NCI-H1417 treated with DMSO at 0.1 percent for 48 hours (cell line): ENCODE measurements at regions not wholly inside any gene's neighbourhood (a gene's known extent, or its start where the extent isn't known, plus 50 kb on each side); places are given as distances from the start of the nearest gene placed in this dataset.
"Not testable (repeated sequence)": the region's sequence is repeated elsewhere in the genome, so short reads cannot be mapped to it uniquely, and the experiment has no call there.

Experiments used
- DNase-seq: peaks from one replicate; lab custom pipeline; 2025; lab: John Stamatoyannopoulos, UW

DNA sequence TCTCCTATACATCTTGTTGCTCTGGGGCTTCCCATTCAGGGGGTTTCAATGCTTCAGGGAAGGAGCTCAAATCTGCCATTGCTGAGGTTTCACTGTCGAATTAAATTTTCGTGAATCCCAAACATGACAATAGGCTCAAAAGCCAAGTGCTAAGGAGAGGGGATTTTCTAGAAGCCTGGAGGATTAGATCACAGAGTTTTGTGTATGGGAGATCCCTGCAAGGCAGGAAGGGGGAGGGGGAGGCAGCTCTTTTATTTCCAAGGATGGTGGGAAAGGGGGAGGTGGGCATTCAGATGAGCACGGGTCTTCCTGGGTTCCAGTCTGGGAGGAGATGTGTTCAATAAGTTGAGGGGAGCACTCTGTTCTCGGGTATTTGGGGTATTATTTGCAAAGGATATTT lies 69.9 kb upstream of the DLG1 start:
- DNase-seq = no peak

DNA sequence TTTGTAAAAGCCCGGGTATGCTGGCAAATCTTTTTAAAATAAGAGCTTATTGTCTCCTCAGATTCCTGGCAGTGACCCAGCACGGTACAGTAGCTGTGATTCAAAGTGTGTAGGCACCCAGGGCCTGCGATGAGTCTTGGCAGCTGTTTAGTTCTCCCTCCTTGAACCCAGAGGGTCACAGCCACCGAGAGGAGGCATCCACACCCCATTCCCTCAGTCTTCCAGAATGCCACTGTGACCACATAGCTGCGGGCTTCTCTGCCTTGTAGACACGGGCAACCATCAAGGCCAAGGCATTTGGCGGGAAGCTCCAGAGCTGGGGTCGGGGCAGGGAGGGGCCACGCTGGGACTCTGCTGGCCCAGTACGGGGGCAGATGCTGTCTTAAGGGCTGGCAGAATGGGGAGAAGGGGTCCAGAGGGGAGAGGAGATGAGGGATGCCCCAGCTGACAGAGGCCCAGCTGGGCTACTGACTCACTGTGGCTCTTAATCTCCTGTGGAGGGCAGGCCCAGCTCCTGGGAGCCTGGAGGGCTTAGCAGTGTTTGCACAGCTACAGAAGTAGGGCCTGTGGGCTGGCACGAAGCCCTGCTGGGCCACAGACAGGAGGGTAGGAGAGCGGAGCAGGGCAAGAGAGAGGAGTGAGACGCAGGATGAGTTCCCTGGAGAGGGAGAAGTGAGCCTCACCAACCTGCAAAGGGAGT lies 68.8 kb upstream of the DLG1 start:
- no peak for DNase-seq

DNA sequence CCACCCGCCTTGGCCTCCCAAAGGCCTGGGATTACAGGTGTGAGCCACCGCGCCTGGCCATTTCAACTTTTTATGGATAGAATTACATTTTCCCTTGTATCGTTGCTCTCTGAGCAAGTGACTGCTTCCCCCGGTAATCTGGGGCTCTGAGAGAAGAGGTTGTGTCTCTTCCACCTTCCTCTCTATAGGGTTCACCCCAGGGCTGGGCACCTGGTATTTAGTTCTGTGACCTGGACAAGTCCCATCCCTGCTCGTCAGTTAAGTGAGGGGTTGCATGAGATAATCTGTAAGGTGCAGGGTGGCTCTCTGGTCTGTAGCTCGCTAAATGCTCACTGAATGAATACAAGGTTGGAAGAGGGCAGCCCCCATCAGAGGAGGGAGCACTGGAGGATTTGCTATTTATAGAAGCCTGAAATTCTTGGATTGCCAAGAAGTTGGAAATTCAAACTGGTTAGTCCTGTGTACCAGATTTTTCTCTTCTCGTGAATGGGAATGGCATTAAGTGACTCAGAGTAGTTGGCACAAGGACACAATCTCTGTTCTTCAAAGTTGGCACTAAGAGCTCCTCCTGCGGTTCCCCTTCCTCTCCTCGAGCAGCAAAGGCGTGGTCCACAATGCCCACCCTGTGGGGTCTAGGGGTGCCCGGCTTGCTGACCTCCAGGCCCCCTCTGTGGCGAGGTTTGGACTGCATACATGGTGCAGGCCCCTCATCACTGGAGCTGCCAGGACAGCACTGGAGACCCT lies 68.1 kb upstream of the DLG1 start:
- no peak for DNase-seq

DNA sequence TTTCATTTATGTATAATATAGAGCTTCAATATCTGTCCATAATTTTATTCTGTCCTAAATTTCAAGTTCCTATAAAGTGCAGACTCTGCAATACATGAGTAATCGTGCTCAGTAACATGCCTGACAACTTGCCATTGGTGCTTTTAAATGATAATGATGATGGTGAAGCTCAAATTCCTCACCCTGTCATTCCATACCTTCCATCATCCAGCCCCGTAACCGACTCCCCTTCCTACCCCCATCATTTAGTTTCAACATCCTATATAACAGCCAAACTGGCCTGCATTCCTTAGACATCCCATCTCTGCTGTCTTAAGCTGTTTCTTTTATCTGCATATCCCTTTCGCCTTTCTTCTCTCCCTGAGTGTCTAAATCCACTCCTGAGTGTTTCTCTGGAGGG lies 67.2 kb upstream of the DLG1 start:
- DNase-seq = no peak

DNA sequence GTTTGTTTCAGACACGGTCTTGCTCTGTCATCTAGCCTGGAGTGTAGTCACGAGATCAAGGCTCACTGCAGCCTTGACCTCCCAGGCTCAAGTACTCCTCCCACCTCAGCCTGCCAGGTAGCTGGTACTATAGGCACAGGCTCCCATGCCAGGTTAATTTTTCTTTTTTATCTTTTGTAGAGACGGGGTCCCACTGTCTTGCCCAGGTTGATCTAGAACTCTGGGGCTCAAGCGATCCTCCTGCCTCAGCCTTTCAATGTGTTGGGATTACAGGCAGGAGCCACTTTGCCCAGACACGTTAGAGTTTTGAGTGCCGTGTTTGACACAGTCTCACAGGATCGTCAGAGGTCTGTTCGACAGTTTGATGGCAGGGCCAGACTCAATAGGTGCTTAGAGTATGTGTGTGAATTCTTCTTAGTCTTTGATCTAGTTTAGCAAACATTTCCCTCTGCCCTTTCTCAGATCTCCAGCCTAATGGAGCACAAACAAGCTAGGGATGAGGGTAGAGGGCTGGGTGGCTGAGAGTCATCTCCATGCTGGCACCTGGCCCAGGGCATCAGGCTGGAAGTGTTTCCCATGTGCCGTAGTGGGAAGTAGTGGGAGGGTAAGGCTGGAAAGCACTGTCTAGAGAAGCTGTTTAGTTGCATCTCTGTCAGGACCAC lies 66.1 kb upstream of the DLG1 start:
- DNase-seq = no peak

DNA sequence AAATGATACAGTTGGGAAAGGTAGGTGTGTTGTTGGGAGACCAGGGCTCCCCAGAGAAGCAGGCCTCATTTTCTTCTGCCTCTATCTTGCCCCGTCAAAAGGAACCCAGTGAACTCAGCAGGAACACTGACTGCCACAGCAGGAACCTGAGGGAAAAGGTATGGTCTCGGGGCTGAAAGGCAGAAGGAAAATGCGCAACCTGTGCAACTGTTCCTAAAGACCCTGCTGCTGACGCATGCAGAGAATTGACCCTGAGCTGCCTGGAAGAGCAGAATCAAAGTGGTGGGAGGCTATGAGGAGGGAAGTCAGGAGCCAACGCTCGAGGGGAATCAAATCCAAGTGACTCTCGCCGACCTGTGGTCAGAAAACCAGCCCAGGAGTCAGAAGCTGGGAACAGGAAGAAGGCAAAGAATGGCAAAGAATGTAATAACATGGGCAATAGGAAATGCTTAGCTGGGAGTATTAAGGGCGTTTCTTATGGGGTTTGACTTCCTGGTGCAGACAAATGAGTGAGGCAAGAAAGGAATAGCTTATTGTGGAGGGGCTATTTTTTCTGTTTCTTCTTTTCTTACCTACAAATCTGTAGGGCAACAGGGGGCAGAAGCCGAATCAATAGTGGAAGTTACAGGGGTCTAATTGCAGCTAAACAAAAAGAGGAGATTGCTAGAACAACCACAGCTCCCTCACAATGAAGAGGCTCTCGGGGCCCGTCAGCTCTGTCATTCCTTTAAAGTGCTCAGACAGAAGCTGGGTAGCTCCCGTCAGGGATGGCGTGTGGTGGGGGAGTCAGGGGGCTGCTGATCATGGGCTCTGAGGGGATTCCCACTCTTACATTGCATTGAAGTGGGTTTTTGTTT lies 65.4 kb upstream of the DLG1 start:
- no peak for DNase-seq

DNA sequence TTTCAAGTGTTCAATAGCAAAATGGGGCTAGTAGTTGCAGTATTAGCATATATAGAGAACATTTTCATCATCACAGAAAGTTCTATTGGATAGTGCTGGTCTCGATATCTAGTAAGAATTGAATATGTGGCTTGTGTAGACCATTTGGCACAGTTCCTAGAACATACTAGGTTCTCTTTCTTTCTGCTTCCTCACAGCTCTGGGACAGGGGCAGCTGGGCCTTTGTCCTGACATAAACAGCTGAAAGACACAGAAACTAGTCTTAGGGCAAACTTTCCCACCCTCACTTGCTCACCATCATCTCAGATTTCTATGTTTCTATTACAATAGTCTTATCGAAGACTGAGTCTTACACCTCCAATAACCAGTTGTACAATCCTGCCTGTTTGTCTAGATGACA lies 63.7 kb upstream of the DLG1 start:
- no peak for DNase-seq

DNA sequence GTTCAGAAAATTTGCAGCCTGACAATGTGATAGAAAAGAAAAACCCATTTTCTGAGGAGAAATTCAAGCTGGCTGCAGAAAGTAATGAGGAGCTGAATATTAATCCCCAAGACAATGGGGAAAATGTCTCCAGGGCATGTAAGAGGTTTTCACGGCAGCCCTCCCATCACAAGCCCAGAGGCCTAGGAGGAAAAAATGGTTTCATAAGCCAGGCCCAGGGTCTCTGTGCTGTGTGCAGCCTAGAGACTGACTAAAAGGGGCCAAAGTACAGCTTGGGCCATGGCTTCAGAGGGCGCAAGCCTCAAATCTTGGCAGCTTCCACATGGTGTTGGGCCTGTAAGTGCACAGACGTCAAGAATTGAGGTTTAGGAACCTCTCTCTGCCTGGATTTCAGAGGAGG lies 61.7 kb upstream of the DLG1 start:
- not testable (repeated sequence) for DNase-seq

DNA sequence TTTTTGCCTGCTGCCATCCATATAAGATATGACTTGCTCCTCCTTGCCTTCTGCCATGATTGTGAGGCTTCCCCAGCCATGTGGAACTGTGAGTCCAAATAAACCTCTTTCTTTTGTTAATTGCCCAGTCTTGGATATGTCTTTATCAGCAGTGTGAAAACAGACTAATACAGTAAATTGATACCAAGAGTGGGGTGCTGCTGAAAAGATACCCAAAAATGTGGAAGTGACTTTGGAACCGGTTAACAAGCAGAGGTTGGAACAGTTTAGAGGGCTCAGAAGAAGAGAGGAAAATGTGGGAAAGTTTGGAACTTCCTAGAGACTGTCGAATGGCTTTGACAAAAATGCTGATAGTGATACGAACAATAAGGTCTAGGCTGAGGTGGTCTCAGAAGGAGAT lies 61.1 kb upstream of the DLG1 start:
- DNase-seq = not testable (repeated sequence)

DNA sequence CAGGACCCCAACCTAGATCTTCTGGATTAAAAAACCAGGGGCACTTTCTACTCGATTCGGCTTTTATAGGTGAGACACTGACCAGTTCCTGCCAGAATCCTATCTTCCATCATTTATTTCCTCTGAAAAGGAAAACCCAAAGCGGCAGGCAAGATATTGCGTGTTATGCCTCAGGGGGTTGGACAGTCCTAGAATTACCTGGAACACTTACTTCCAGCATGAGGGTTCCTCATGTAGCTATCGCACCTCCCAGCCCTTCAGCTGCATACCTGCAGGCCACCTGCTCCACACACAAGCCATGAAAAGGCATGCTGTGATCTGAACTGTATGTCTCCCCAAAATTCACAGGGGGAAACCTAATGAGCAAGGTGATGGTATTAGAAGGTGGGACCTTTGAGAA lies 58.3 kb upstream of the DLG1 start:
- no peak for DNase-seq

DNA sequence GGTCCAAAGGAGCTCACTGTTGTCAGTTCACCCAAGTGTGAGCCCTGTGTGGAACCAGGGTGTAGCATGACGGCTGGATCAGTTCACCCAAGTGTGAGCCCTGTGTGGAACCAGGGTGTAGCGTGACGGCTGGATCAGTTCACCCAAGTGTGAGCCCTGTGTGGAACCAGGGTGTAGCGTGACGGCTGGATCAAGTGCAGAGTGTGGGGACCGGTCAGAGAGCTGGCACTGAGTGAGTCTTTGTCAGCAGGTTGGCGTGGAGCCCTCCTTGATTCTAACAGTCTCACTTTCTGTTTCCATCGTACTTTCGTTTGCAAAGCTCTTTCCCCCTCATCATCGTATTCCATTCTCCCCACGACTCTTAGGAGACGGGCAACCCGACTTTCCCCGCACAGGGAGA lies 57.9 kb upstream of the DLG1 start:
- no peak for DNase-seq

DNA sequence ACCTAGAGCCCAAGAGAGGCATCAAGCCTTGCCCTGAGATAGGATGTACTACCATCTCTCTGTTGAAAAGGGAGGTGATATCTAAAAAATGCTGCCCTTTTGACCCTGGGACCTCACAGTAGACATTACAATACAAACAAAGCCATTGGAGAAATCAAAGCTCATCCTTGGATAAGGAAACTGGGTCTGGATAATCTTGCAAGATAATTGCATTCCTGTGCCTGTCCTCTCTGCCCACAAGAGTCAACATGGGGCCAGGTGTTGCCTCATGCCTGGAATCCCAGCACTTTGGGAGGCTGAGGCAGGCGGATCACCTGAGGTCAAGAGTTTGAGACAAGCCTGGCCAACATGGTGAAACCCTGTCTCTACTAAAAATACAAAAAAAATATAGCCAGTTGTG lies 57.3 kb upstream of the DLG1 start:
- DNase-seq = no peak

DNA sequence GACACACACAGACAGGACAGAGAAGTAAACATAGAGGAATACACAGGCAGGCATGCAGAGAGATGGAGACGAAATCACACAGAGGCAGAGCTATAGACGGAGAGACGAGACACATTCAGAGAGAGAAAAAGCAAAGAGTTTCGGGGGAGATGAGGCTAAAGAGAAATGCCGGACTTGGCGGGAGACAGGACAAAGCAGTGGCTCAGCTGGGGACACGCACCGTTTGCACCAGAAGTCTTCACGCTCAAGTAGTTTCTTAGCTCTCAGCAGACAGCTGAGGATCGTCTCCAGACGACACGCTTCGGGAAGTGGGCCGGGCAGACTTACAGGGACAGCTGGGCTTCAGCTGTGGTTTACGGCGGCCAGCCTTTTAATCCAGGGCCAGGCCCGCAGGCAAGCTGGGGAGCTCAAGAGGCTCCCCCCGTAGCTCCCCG lies 56.2 kb upstream of the DLG1 start:
- no peak for DNase-seq

DNA sequence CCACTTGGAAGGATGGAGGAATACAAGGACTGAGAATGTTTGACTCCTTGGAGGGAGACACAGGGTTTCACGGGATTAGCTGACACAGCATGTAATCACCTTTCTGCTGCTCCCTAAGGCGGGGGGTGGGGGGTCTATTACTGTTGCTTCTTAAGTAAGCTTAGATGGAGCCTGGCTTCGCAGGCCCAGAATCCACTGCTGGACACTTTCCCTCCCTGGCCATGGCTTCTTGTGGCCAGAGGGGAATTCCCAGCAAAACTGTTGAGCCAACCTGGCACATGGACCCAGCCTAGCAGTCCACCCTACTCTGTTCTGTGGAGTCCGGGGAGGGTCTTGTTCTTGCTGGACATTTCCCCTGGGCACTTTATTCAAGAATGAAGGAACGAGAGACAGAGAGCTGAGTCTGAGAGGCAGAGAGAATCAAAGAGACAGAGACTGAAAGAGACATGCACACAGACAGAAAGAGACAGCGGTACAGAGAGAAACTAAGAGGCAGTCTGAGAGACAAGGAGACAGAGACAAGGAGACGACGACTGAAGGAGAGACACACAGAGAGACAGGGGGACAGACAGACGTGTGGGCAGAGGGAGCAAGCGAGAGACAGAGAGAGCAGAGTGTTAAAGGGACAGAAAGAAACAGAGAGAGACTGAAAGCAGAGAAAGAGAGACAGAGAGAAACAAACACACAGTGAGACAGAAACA lies 55.6 kb upstream of the DLG1 start:
- DNase-seq = no peak

DNA sequence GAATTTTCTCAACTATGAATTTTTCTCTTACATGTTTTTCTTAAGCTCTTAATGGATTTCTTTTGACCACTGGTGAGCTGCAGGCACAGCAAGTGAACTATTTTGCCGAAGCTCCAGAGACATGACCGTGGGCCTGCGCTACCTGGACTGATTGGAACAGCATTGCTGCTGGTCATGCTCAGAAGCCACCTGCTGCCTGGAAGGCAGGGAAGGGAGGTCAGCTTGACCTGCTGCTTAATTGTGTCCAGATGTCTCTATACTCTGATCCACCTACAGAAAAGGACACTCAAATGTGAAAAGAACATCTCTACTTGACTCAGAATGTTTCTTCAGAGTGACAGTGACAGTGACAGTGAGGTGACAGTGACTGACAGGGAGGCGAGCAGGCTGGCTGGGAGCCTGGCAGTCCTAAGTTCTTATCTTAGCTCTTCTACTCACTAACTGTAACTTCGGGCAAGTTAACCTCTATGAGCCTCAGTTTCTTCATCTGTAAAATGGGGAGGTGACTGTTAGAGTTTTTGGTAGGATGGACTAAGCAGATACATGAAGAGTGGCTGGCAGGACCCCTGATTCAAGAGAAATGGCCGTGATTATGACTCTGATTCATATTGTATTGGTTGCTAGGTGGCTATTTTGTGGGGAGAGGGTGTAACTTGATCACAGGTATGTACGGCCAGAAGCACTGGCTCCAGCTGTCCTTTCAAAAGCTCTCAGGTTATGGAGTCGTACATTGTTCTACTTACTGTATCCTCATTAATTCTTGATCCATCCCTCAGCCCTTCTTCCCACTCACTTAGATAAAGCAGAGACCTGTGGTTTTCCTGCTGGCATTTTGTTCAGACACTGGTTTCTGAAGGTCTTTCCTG lies 54.8 kb upstream of the DLG1 start:
- no peak for DNase-seq

DNA sequence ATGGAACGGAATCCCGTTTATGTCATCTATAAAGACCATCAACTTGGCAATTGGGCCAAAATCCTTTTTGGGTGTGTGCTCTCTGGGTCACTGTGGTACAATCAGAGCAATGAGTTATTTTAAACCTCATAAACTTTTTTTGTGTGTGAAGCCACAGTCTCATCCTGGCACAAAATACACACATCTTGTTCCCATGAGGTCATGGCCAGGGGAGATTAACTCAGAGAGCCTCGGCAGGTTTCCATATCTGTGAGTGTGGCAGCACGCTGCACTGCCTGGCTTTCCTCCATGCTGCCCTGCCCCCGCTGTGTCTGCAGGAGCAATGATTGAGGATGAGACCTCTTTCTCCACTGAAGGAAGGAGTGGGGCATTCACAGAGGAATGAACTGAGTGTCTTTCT lies 54.0 kb upstream of the DLG1 start:
- DNase-seq = no peak

DNA sequence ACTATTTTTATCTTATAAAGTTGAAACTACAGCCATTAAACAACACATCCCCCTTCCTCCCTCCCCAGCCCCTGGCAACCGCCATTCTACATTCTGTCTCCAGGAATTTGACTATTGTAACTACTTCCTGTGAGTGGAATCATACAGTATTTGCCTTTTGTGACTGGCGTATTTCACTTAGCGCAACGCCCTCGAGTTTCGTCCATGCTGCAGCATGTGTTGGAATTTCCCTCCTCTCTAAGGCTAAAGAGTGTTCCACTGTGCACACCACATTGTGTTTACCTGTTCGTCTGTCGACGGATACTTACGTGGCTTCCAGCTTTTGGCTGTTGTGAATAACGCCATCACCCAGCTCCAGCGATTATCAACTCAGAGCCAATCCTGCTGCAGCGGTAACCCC lies 52.0 kb upstream of the DLG1 start:
- no peak for DNase-seq

DNA sequence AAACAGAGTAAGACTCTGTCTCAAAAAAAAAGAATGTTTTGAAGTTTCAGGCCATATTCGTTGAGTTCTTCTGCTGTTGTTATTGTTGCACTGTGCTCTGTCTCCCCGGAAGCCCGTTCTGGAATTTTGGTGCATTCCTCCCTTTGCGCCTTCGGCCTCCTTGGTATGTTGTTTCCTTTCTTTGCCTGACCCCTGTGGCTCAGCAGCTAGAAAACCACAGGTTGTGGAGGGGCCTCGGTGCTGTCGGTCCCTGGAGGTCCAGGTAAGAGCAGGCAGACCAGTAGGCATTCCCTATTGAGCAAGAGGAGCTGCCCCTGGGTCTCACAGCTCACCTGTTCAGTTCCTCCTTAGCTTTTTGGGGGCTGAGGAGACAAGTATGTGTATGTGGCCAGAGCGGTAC lies 51.0 kb upstream of the DLG1 start:
- DNase-seq = no peak
